GM19455 (cell line): ENCODE measurements at regions not wholly inside any gene's neighbourhood (a gene's known extent, or its start where the extent isn't known, plus 50 kb on each side); places are given as distances from the start of the nearest gene placed in this dataset.
"Not testable (repeated sequence)": the region's sequence is repeated elsewhere in the genome, so short reads cannot be mapped to it uniquely, and the experiment has no call there.

Experiments
- ATAC-seq: cut with Tn5 transposase; IDR thresholded peaks from one replicate; pipeline ENCODE4 v1.9.1; 2021; ENCODE audit not compliant: unreplicated experiment

DNA sequence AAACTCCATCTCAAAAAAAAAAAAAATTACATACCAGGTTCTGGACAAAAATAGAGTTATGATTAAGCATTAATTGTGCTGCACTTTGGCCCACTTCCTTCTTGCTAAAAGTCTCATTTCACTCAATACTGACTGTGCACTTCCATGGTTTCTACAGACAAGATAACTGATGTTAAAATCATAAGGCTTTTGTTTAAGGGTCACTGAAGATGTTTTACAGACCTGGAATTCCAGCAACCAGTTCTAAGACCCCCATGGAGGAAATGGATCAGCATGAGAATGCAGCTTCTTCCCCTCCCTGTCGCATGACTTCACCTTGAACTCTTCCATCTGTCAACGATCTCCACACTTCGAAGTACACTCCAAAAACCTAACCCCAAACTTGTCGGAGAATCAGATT is 1191.8 kb upstream of the AUTS2 start:
- ATAC-seq, result no peak

DNA sequence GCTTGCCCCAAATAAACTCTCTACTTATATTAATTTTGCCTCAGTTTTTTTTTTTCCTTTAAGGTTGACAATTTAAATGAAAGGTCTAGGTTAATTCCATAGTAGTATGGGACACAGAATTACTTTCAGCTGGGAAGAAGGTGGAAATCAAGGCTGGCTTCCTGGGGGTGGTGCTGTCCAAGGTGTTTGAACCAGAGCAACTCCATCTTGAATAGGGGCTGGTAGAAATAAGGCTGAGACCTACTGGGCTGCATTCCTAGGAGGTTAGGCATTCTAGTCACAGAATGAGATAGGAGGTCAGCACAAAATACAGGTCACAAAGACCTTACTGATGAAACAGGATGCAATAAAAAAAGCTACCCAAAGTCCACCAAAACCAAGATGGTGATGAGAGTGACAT is 1190.8 kb upstream of the AUTS2 start:
- no peak for ATAC-seq

DNA sequence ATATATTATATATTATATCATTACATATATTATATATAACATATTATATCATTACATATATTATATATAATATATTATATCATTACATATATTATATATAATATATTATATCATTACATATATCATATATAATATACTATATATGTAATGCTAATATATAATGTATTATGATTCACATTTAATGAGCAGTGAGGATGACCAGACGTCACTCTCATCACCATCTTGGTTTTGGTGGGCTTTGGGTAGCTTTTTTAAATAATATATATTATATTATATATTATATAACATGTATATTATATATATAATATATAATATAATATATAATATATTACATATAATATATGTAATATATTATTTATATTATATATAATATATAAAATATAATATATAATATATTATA is 1189.4 kb upstream of the AUTS2 start:
- no peak for ATAC-seq

DNA sequence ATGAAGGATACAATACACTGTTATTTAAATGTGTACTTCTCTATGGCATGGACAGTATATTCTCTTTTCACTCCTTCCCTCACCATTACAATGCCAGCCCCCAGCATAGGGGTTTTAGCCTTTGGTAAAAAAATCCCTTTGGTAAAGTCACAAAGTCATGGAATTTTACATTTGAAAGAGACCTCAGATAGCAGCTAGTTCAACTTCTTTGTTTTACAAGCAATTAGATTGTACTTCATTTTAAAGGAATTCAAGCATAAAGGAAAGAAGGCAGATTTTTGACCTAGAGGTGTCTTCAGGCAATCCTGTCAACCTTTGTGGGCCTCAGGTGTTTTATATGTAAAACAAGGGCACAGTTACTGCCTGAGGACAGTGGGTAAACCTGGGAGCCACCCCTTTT is 1188.4 kb upstream of the AUTS2 start:
- no peak for ATAC-seq

DNA sequence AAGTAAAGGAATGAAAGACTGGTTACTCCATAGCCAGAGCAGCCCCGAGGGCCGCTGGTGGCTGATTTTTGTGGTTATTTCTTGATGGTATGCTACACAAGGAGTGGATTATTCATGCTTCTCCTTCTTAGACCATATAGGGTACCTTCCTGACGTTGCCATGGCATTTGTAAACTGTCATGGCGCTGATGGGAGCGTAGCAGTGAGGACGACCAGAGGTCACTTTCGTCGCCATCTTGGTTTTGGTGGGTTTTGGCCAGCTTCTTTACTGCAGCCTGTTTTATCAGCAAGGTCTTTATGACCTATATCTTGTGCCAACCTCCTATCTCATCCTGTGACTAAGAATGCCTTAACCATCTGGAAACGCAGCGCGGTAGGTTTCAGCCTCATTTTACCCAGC is 1187.6 kb upstream of the AUTS2 start:
- not testable (repeated sequence) for ATAC-seq

DNA sequence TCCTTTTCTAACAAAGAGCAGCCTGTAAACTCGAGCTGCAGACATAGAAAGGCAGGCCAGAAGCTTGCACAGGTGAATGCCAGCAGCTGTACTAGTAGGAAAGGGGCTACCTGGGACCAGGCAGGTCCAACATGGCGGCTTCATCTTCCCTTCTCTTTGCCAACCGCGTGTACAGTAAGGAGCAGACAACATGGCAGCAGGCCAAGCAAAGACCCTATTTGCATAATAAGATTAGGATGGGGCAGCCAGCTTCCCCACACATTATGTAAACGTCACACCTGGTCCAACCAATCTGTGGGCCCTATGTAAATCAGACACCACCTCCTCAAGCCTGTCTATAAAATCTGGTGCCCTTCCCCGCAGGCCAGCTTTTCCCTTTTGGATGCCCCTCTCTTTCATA is 1186.5 kb upstream of the AUTS2 start:
- ATAC-seq, result no peak

DNA sequence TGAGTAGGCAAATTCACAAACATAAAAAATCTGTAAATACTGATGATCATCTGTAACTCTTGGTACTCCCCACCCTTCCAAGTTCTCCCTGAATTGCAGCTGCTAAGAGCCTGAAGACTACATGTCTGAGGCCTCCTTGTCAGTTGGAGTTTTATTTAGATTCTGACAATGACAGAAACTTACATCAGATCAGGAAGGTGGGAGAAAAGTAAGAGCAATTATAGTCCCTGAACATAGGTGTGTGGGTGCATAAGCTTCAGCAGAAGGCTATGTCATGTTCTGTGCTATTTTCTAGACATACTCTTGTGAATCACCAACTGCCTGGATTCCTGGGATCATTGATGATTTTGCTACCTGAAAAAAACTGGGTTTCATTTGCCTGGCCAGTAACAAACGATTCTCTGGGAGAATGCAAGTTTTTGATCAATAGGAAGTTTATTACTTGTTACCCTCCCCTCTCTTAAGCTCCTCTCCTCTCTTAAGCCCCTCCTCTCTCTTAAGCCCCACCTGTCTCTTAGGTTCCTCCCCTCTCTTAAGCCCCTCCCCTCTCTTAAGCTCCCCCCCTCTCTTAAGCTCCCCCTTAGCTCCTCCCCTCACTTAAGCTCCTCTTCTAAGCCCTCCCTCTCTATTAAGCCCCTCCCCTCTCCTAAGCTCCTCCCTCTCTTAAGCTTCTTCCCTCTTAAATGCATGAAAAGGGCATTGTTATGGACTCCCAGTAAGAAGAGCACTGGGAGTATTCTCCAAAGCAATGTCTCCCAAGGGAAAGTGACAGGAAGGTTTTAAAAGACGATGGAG is 1183.4 kb upstream of the AUTS2 start:
- no peak for ATAC-seq

DNA sequence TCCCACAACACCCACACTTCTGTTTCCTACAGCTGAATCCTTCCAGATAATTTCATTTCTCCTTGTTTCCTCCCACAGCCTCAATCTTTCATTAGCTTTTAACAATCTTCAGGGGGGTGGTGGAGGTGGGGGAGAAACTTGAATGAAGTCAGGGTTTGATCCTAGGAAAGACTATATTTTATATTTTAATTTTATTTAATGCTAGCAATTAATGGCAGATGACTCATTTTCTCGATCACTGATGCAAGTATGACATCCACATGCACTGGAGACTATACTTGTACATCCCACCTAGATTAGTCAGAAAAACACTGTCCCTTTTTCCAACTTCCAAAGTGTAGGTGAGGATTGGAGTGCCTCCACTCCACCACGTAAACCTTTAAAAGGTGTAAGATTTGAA is 1181.3 kb upstream of the AUTS2 start:
- ATAC-seq, result no peak

DNA sequence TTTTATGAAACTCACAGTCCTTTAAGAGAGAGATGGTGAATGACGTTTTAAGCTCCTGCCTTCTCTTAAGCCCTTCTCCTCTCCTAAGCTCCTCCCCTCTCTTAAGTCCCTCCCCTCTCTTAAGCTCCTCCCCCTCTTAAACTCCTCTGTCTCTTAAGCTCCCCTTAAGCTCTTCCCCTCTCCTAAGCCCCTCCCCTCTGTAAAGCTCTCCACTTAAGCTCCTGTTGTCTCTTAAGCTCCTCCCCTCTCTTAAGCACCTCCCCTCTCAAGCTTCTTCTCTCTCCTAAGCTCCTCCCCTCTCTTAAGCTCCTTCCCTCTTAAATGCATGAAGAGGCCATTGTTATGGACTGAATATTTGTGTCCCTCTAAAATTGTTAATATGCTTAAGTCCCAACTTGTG is 1180.6 kb upstream of the AUTS2 start:
- no peak for ATAC-seq

DNA sequence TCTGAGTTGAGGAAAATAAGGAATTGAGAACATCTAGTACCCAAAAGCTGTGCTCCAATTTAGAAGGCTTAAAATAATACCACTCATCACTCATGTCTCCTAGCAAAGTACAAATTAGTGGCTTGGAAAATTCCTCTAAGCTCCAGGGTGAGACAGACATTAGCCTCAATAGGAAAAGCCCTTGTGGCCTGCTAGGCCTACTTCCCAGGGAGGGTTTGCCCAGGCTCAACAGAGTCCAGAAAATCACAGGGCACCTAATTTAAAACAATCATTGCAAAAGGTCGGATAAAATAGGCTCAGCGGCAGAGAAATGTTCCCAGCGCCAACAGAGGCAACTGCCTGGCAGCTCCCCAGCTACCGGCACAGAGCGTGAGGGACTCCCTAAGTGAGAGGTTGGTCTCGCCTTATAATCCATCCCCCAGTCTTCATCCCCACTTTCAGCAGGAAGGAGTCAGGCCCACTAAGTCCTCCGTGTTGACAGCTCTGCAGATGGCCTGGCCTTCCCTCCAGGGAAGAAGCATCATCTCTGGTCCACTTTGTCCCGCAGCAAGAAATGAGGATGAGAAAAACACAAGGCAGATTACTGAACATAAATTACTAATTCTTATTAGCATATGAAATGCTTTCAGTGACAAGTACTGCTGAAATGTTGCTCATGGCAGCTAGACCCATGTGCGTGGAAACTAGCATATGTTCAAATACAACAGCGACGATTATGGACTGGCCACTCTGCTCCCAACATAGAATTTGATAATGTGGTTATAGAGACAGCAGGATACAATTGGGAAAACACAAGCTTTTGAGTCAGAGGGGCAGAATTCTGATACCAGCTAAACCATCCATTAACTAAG is 1177.7 kb upstream of the AUTS2 start:
- no peak for ATAC-seq

DNA sequence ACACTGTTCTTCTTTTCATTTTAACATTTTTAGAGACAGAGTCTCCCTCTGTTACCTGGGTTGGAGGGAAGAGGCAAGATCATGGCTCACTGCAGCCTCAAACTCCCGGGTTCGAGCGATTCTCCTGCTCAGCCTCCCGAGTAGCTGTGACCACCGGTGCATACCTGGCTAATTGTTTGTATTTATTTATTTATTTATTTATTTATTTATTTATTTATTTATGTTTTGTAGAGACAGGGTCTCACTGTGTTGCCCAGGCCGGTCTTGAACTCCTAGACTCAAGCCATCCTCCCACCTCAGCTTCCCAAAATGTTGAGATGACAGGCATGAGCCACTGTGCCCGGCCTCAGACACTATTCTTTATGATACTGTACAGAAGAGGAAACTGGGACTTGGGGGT is 1176.6 kb upstream of the AUTS2 start:
- ATAC-seq, result no peak

DNA sequence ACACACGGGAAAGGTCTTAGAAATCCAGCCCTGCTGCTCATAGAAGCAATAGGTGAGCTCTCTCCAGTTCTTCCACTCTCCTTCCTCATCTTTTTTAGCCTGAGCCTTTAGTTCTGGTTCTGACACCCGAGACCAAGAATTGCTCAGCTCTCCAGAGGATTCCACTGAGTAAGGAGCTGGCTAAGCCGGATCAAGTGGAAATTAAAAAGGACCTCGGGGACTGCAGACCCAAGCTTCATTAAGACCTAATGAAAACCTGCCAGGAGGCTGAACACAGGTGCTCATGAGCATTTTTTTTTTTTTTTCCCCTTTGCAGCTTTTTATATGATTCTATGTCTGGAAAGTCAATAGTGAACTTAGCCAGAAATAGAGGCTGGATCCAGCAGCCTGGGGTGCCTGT is 1176.0 kb upstream of the AUTS2 start:
- ATAC-seq, result no peak

DNA sequence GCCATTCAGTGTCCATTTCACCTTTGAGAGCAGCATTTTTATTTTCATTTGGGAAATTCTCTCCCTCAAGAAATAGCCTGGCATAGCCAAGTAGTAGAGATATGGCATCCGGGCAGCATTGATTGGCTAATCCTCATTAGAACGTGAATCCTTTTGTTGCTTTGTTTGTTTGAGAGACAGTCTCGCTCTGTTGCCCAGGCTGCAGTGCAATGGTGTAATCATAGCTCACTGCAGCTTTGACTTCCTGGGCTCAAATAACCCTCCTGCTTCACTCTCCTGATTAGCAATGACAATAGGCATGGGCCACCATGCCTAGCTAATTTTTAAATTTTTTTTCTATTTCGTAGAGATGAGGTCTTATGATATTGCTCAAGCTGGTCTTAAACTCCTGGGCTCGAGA is 1174.9 kb upstream of the AUTS2 start:
- no peak for ATAC-seq

DNA sequence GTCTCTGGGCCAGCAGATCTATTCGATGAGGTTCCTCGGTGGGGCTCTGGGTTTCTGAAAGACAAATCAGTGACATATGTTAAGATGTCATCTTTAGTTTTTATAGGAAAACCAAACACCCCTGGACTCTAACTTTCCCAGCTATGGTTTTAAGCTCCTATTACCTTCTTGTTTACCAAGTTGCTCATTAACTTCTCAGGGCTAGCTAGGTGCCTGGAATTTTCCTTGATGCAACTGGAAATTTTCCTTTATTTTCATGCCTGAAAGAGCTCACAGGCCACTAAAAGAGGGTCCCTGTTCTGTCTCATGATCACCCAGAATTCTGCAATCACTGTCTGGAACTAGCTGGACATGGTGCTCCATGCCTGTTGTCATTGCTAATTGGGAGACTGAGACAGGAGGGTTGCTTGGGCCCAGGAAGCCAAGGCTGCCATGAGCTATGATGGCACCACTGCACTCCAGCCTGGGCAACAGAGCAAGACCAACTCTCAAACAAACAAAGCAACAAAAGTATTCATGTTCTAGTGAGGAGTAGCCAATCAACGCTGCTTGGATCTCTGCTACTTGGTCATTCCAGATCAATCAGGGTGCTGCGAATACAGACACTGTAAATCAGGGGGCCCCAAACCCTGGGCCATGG is 1173.5 kb upstream of the AUTS2 start:
- ATAC-seq, result no peak

DNA sequence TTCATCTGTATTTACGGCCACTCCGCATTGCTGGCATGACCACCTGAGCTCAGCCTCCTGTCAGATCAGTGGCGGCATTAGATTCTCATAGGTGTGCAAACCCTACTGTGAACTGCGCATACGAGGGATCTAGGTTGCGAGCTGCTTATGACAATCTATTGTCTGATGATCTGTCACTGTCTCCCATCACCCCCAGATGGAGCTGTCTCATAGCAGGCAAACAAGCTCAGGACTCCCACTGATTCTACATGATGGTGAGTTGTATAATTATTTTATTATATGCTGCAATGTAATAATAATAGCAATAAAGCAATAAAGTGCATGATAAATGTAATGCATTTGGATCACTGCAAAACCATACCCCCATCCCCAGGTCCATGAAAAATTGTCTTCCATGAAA is 1172.9 kb upstream of the AUTS2 start:
- ATAC-seq, result no peak

DNA sequence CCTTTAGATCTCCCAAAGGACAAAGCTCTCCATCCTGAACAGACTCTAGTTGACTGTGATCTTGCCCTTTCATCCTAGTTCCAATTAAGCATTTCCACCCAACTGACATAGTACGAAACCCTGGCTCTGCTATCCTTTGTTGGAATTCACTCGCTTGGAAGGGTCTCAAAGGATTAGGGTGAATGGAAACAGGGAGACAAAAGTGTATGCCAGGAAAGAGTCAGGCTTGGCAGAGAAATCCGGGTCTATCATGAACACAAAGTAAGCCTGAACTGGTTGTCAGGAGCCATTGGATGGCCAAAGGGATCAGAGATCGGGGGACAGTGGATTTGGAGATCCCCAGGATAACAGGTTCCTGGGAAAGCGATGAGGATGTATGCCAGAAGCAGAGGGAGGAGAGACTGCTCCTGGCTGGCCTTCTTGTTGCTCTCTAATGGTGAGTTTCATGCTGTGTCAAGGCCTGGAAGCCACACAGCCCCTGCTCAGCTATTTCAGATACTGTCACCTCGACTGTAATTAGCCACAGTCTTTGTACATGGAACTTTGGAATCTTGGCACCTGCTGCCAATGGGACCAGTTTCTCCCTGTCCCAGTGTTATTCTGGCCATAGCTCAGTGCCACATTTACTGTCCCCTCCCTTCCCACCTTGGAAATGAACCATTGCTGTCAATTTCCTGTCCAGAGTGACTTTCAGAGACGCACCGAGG is 1168.7 kb upstream of the AUTS2 start:
- no peak for ATAC-seq

DNA sequence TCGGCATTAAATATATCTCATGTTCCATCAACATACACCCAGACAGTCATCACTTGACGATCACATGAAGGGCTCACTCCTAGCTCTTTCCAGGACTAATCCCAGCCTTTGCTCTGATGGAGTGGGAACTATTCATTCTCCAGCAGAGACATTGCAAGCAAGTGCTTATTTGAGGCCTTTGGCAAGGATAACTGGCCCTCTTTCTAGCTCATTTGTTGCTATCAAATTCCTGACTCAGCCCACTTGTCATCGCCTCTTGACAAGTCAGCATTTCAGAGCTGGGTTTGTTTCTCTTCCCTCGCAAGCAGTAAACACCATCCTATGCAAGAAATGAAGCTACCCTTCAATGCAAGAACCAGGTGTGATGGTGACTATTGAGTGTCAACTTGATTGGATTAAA is 1165.7 kb upstream of the AUTS2 start:
- ATAC-seq, result no peak

DNA sequence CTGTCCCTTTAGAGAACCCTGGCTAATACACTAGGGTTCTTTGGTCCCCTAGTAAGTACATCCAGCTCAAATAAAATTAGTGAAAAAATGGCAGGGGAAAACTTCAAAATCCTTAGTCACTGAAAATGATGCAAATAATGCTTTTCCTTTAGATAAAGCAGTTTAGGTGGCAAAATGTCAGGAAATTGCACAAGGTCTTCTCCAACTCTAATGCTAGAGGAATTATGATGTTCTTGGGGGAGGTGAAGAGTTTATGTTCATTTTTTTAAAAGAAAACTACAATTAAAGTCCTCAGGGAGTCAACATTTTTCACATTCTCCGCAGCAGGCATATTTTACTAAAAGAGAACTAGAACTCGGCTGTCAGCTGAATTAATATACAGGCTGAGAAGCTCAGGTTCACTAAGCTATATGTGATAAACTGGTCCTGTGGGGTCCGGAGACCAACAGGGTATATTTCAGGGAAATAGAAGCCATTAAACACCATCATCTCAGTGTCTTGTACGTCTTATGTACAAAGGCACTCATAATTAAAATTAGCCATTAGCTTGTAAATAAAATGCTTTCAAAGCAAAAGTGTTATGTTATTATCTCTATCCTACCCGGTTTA is 1164.7 kb upstream of the AUTS2 start:
- no peak for ATAC-seq

DNA sequence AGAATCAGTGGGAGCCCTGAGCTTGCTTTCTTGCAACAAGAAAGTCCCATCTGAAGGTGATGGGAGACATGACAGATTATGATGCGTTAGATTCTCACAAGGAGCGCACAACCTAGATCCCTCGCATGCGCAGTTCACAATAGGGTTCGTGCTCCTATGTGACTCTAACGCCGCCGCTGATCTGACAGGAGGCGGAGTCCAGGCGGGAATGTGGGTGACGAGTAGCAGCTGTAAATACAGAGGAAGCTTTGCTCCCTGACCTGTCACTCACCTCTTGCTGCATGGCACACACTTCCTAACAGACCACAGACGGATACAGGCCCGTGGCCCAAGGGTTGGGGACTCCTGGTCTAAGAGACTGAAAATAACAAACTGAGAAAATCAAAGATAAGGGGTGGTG is 1163.4 kb upstream of the AUTS2 start:
- ATAC-seq, result no peak

DNA sequence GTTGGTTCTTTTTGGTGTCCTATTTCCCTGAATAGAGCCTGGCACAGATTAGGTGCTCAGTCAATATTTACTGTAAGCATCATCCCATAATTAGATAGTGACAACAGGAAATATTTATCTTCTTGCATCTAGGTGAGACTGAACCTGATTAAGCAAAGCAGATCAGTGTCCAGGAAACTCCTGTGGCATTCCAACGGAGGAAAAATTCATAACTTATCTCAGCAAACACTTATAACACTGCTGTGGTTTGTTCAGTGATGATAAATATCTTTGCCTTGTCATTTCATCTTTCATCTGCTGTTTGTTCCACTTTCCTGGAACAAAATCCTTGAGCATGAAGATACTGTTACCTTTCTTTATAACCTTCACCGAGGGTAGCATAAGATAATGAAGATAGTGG is 1160.3 kb upstream of the AUTS2 start:
- no peak for ATAC-seq

DNA sequence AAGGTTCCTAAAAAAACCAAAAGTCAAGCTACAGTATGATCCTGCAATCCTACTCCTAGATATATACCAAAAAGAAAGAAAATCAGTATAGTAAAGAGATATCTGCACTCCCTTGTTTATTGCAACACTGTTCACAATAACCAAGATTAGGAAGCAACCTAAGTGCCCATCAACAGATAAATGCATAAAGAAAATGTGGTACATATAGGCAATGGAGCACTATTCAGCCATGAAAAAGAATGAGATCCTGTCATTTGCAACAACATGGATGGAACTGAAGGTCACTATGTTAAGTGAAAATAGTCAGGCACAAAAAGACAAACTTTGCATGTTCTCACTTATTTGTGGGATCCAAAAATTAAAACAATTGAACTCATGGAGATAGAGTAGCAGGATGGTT is 1159.5 kb upstream of the AUTS2 start:
- ATAC-seq, result no peak
